ENCODE measurements at regions not wholly inside any gene's neighbourhood (a gene's known extent, or its start where the extent isn't known, plus 50 kb on each side); places are given as distances from the start of the nearest gene placed in this dataset.

DNA sequence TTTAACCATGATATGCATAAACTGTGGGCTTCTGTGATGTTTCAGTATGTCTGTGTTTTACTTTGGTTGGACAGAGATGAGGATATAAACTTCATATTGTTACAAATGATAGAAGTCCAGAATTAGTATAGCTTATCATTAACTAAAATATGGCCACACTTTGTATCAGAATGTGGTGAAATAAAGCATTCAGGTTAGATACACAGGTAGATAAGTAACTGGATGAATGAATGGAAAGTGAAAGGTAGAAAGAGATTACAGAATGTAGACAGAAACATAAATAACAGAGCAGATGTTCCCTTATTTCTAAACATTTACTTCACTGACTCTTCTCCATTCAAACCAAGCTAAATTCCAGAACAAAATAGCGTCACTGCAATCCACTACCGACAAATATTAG is 1033.8 kb downstream of the CDH18 start (continued):
- TF ChIP-seq, protein P1, sequence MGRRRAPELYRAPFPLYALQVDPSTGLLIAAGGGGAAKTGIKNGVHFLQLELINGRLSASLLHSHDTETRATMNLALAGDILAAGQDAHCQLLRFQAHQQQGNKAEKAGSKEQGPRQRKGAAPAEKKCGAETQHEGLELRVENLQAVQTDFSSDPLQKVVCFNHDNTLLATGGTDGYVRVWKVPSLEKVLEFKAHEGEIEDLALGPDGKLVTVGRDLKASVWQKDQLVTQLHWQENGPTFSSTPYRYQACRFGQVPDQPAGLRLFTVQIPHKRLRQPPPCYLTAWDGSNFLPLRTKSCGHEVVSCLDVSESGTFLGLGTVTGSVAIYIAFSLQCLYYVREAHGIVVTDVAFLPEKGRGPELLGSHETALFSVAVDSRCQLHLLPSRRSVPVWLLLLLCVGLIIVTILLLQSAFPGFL (CRISPR knock-in tag; IDR thresholded peaks at IDR 0.05) = no peak
- no peak for TF ChIP-seq RBM34 (IDR thresholded peaks at IDR 0.05; ENCODE audit: borderline replicate concordance, insufficient read depth, low read length)
- TF ChIP-seq EWSR1 (IDR thresholded peaks at IDR 0.05; ENCODE audit: borderline replicate concordance, low read depth, partially characterized antibody) = no peak
- TF ChIP-seq XRCC5 (IDR thresholded peaks at IDR 0.05; ENCODE audit: low read depth, low read length) = no peak
- TF ChIP-seq RB1 (IDR thresholded peaks at IDR 0.05; ENCODE audit: low read depth) = no peak
- no peak for TF ChIP-seq ZNF217 (CRISPR knock-in tag; IDR thresholded peaks at IDR 0.05)
- no peak for TF ChIP-seq ZBTB40 (IDR thresholded peaks at IDR 0.05)
- TF ChIP-seq ZBTB40 (CRISPR knock-in tag; IDR thresholded peaks at IDR 0.05) = no peak
- no peak for TF ChIP-seq HDGF (IDR thresholded peaks at IDR 0.05)
- no peak for TF ChIP-seq PHF21A (IDR thresholded peaks at IDR 0.05; ENCODE audit: borderline replicate concordance, low read depth)
- no peak for TF ChIP-seq HNRNPH1 (optimal IDR thresholded peaks at IDR 0.05; ENCODE audit: low read depth, low read length)
